ENCODE measurements at regions not wholly inside any gene's neighbourhood (a gene's known extent, or its start where the extent isn't known, plus 50 kb on each side); places are given as distances from the start of the nearest gene placed in this dataset.

DNA sequence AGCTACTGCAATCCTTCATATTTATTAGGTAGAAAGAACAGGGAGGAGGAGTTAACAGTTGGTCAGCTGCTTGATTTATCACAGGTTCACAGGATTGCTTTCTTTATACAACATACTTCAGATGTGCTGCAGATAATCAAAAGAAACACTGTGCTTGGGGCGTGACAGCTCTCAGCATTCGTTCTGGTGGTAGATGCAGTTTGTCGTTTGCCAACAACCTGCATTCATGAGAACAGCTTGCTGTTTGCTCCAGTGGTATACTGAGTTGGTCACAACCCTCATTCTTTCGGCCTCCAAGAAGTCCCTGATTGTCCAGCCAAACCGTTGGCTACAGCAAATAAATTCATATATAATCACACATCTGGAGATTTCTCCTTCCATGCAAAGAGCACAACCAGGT, 120.5 kb downstream of the ZNF280B start:
- H2AFZ ChIP-seq (ENCODE audit: low read depth, low read length) = no peak overlapping the region
- BruUV-seq (replicated peaks) = no TSS peak
- no peaks in the 10 kb centered on the region for H3K9me1 ChIP-seq (ENCODE audit: control insufficient read depth, insufficient read depth, low read length)
- H3K27ac ChIP-seq (ENCODE audit: extremely low read depth, low read depth, low read length) = no peak overlapping the region
- no peaks in the 10 kb centered on the region for H3K4me1 ChIP-seq (replicated peaks in 1 of 2; ENCODE audit: control insufficient read depth in 2 of 2, insufficient read depth in 2 of 2, low read length in 2 of 2)
- peaks cover 31 to 44% of the 10 kb centered on the region in 2 experiments for H3K27me3 ChIP-seq (ENCODE audit: control insufficient read depth in 2 of 2, insufficient read depth in 2 of 2, low read length in 2 of 2)
- no peaks in the 10 kb centered on the region for H3K79me2 ChIP-seq (ENCODE audit: control insufficient read depth, insufficient read depth, low read length)
- no peak for FAIRE-seq
- POLR2A ChIA-PET = interaction anchor here (0.7 to 4.2 kb wide), 7 partner anchors 8 to 254 kb away, joined by 3 to 21 read pairs (median 3); no protein-coding TSS in a partner anchor
- WGBS (ENCODE audit: insufficient coverage, low coverage, missing lambda C conversion rate) = under 1% methylated on average over 5 of the region's 5 CpGs
- no peaks in the 10 kb centered on the region for H3K36me3 ChIP-seq (ENCODE audit: control insufficient read depth, insufficient read depth, low read length)
- no peak for DNase-seq (ENCODE audit: extremely low read depth in 1 of 4, low spot score in 3 of 4)
- CTCF ChIA-PET (ENCODE audit: low intra/inter-chr PET ratio) = no interaction called here
- H3K9ac ChIP-seq (ENCODE audit: insufficient read depth in 1 of 2, low read depth in 2 of 2, low read length in 2 of 2) = no peak overlapping the region
- ATAC-seq = no peak; the same call in 2 of the 3 replicates
- in situ Hi-C loops (cut with MboI) = no loop called here
- no peak overlapping the region for H3K4me2 ChIP-seq (ENCODE audit: insufficient read depth, low read length)
- H4K20me1 ChIP-seq (replicated peaks; ENCODE audit: control insufficient read depth, insufficient read depth, low read length) = no peaks in the 10 kb centered on the region
- TF ChIP-seq MED1 (CRISPR knock-in tag; IDR thresholded peaks at IDR 0.05; ENCODE audit: borderline replicate concordance) (no peak), TGIF2 (CRISPR knock-in tag; IDR thresholded peaks at IDR 0.05) (0 out of 2 replicates have a peak, but pooled peaks have one; percentile 20), PPARD (CRISPR knock-in tag; IDR thresholded peaks at IDR 0.05) (peak; percentile 37; the same call in 1 of the 2 replicates), CBFA2T2 (conservative IDR thresholded peaks at IDR 0.05) (0 out of 2 replicates have a peak, but pooled peaks have one; percentile 1), TAF15 (IDR thresholded peaks at IDR 0.05; ENCODE audit: low read depth, low read length) (no peak), JUNB (CRISPR knock-in tag; conservative IDR thresholded peaks at IDR 0.05) (no peak), LCOR (CRISPR knock-in tag; IDR thresholded peaks at IDR 0.05) (no peak)
- TF ChIP-seq, protein P1, sequence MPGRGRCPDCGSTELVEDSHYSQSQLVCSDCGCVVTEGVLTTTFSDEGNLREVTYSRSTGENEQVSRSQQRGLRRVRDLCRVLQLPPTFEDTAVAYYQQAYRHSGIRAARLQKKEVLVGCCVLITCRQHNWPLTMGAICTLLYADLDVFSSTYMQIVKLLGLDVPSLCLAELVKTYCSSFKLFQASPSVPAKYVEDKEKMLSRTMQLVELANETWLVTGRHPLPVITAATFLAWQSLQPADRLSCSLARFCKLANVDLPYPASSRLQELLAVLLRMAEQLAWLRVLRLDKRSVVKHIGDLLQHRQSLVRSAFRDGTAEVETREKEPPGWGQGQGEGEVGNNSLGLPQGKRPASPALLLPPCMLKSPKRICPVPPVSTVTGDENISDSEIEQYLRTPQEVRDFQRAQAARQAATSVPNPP (IDR thresholded peaks at IDR 0.05; ENCODE audit: borderline replicate concordance, insufficient read depth, insufficient read length) = no peak
- no peaks in the 10 kb centered on the region for H3K9me3 ChIP-seq (replicated peaks; ENCODE audit: control insufficient read depth, insufficient read depth, low read depth, low read length)
- H3K4me3 ChIP-seq = no peak overlapping the region
- intact Hi-C loops (cut with micrococcal nuclease) = no loop called here
